ENCODE measurements at regions not wholly inside any gene's neighbourhood (a gene's known extent, or its start where the extent isn't known, plus 50 kb on each side); places are given as distances from the start of the nearest gene placed in this dataset.

DNA sequence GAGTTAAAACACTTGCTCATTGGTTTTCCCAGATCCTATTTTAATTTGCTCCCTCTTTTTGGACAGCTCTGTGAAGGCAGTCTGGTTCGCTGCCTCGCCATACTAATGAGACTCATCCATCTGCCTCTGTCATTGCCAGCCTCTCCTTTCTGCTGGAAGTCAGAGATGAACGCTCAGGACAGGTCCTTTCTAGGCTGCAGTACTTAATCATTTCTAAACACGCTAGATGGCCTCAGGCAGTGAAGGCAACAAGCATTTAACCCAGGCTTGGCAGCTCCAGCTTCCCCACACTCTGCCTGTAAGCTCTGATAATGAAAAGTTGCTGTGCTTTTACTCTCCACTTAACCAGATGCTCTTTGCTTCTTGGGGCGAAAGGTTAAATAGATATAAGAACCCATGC, 286.7 kb upstream of the POU3F2 start:
- TF ChIP-seq, protein P1, sequence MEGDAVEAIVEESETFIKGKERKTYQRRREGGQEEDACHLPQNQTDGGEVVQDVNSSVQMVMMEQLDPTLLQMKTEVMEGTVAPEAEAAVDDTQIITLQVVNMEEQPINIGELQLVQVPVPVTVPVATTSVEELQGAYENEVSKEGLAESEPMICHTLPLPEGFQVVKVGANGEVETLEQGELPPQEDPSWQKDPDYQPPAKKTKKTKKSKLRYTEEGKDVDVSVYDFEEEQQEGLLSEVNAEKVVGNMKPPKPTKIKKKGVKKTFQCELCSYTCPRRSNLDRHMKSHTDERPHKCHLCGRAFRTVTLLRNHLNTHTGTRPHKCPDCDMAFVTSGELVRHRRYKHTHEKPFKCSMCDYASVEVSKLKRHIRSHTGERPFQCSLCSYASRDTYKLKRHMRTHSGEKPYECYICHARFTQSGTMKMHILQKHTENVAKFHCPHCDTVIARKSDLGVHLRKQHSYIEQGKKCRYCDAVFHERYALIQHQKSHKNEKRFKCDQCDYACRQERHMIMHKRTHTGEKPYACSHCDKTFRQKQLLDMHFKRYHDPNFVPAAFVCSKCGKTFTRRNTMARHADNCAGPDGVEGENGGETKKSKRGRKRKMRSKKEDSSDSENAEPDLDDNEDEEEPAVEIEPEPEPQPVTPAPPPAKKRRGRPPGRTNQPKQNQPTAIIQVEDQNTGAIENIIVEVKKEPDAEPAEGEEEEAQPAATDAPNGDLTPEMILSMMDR (IDR thresholded peaks at IDR 0.05), result no peak
- TF ChIP-seq POLR2A (IDR thresholded peaks at IDR 0.05), result no peak

Data from sigmoid colon (tissue), 3 donors.